ENCODE measurements at regions not wholly inside any gene's neighbourhood (a gene's known extent, or its start where the extent isn't known, plus 50 kb on each side); places are given as distances from the start of the nearest gene placed in this dataset.
"Not testable (repeated sequence)": the region's sequence is repeated elsewhere in the genome, so short reads cannot be mapped to it uniquely, and the experiment has no call there.

DNA sequence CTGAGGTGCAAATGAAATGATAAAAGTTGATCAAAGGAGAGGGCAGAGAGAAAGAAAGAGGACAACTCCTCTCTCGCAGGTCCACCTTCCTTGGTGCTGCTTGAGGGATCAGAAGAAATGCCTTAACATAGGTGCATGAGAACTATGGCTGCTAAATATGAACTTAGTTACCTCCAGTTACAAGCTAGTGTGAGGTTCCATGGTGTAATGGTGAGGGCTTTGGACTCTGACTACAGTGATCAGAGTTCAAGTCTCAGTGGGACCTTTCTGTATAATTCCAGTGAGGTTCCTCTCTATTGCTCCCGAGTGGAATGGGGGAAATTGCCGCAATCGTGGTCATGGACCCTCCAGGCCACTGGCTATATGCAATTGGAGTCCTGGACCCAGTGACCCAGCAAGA, 387.3 kb downstream of the FAM72C start:
- no peak for DNase-seq

- no peak for DNase-seq
Measured at GRCh38 chr1:143574891-143575520, 396.8 kb downstream of the FAM72C start.

DNA sequence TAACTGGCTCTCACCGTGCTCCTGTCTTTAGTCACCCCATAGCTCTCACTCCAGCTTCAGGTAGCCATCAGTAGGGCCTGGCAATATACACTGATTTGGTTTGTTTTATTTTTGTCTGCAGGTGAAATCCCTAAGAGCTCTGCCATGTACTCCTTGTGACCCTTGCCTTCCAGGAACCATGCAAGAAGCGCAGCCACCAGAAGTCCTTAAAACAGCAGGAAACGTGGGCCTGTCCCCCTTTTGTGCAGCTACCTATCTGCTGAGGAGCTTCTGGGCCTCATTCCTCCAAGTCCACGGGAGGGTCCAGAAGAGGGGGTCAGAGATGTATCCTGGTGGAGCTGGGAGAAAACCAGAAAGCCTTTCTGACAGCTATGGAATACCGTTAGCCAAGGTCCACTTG, 399.1 kb downstream of the FAM72C start:
- DNase-seq = not testable (repeated sequence)

DNA sequence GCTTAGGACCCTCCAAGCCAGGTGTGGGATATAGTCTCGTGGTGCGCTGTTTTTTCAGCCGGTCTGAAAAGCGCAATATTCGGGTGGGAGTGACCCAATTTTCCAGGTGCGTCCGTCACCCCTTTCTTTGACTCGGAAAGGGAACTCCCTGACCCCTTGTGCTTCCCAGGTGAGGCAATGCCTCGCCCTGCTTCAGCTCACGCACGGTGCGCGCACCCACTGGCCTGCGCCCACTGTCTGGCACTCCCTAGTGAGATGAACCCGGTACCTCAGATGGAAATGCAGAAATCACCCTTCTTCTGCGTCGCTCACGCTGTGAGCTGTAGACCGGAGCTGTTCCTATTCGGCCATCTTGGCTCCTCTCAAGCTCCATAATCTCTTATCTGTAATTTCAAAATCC, 408.0 kb downstream of the FAM72C start:
- not testable (repeated sequence) for DNase-seq

DNA sequence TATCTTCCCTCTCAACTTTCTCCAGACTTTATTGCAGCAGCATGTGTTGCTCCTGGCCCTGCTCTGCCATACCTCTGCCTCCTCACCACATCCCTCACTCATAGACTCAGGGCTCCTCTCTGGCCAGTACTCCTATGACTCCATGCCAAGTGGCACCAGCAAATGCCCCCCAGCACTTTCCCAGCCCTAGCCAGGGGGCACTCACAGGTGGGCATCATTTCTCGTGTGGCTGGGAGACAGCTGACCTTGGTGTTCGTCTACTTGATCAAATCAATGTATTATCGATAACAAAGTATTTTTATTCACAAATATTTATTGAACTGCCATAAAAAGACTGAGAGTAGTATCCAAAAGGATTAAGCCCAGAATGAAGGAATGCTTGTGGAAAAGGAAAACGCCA, 418.2 kb downstream of the FAM72C start:
- no peak for DNase-seq

GRCh38 chr1:143504703-143505102, 467.1 kb downstream of the FAM72C start:
- not testable (repeated sequence) for DNase-seq

DNA sequence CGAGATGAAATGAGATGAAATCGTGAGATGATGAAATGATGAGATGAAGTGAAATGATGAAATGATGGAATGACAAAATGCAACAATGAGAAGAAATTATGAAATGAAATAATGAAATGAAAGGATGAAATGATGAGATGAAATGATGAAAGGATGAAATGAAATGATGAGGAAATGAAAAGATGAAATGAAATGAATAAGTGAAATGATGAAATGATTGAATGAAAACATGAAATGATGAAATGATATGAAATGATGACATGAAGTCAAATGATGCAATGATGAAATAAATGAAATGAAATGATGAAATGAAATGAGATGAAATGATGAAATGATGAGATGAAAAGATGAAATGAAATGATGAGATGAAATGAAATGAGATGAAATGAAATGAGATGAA, 467.7 kb downstream of the FAM72C start:
- DNase-seq = not testable (repeated sequence)

DNA sequence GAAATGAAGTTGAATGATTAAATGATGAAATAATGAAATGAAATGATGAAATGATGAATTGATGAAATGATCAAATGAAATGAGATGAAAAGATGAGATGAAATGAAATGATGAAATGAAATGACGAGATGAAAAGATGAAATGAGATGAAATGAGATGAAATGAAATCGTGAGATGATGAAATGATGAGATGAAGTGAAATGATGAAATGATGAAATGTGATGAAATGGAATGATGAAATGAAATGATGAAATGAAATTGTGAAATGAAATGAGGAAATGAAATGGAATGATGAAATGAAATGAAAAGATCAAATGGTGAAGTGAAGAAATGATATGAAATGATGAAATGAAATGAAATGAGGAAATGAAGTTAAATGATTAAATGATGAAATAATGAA, 468.7 kb downstream of the FAM72C start:
- DNase-seq = not testable (repeated sequence)

DNA sequence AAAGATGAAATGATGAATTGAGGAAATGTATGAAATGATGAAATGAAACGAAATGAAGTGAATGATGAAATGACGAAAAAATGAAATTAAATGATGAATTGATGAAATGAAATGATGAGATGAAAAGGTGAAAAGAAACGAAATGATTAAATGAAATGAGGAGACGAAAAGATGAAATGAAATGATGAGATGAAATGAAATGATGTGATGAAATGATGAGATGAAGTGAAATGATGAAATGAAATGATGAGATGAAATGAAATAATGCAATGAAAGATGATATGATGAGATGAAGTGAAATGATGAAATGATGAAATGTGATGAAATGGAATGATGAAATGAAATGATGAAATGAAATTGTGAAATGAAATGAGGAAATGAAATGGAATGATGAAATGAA, 469.7 kb downstream of the FAM72C start:
- DNase-seq = not testable (repeated sequence)

DNA sequence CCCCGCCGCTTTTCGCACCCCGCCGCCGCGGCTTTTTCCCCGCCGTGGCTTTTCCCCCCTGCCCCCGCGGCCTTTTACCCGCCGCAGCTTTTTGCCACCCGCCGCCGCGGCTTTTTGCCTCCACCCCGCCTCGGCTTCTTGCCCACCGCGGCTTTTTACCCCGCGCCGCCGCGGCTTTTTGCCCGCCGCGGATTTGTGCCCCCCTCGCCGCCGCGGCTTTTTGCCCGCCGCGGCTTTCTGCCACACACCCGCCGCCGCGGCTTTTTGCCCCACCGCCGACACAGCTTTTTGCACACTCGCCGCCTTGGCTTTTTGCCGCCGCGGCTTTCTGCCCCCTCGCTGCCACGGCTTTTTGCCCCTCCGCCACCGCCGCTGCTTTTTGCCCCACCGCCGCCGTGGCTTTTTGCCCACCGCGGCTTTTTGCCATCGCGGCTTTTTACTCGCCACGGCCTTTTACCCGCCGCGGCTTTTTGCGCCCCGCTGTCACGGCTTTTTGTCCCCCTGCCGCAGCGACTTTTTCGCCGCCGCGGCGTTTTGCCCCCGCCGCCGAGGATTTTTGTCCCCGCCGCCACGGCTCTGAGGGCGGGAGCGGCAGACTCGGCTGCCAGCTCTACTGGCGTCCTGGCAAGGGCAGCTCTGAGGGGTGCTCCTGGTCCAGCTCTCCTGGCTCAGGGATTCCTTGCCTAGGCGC, 473.6 kb downstream of the FAM72C start:
- DNase-seq = not testable (repeated sequence)

GRCh38 chr1:143497374-143497747, 474.4 kb downstream of the FAM72C start:
- DNase-seq = no peak

GRCh38 chr1:143496526-143497373, 475.0 kb downstream of the FAM72C start:
- DNase-seq = not testable (repeated sequence)
